SH-SY5Y (cell line): ENCODE measurements at regions not wholly inside any gene's neighbourhood (a gene's known extent, or its start where the extent isn't known, plus 50 kb on each side); places are given as distances from the start of the nearest gene placed in this dataset.

ENCODE experiments used
- GATA2 ChIP-seq: IDR thresholded peaks from 2 replicates; pipeline ENCODE4 v1.6.1; 2011; ENCODE audit warnings: mild to moderate bottlenecking, low read depth, low read length
- GATA3 ChIP-seq: IDR thresholded peaks from 2 replicates; pipeline ENCODE4 v1.6.1; 2011; ENCODE audit warnings: low read depth, mild to moderate bottlenecking, low read length, moderate library complexity

DNA sequence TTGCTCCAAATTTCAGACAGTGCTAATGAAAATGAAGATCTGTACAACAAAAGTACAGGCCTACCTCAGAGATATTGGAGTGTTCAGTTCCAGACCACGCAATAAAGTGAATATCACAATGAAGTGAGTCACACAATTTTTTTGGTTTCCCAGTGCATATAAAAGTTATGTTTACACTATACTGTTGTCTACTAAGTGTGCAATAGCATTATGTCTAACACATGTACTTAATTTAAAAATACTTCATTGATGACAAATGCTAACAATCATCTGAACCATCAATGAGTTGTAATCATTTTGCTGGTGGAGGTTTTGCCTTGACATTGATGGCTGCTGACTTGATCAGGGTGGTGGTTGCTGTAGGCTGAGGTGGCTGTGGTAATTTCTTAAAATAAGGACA, 60.6 kb upstream of the E2F8 start:
- TF ChIP-seq GATA3 (no peak), GATA2 (no peak)
